ENCODE measurements at regions not wholly inside any gene's neighbourhood (a gene's known extent, or its start where the extent isn't known, plus 50 kb on each side); places are given as distances from the start of the nearest gene placed in this dataset.

DNA sequence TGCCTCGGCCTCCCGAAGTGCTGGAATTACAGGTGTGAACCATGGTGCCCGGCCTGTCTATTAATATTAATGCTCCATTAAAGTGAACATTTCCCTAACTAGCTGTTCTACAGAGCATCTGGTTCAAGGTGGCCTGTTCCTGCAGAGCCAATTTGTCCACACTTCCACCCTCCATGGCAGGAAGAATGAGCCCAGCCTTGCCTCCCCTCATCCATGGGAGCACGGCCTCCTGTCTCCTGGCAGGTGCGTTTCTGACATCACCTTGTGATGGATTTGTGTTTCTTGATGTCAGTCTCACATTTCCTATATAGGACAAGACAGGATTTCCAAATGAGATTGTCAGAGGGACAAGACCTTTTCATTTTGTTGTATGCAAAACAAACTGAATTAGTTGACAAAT, 105.7 kb upstream of the FRMD1 start:
- H3K27ac ChIP-seq = no peak overlapping the region
- no peaks in the 10 kb centered on the region for H3K27me3 ChIP-seq
- TF ChIP-seq, protein P1, sequence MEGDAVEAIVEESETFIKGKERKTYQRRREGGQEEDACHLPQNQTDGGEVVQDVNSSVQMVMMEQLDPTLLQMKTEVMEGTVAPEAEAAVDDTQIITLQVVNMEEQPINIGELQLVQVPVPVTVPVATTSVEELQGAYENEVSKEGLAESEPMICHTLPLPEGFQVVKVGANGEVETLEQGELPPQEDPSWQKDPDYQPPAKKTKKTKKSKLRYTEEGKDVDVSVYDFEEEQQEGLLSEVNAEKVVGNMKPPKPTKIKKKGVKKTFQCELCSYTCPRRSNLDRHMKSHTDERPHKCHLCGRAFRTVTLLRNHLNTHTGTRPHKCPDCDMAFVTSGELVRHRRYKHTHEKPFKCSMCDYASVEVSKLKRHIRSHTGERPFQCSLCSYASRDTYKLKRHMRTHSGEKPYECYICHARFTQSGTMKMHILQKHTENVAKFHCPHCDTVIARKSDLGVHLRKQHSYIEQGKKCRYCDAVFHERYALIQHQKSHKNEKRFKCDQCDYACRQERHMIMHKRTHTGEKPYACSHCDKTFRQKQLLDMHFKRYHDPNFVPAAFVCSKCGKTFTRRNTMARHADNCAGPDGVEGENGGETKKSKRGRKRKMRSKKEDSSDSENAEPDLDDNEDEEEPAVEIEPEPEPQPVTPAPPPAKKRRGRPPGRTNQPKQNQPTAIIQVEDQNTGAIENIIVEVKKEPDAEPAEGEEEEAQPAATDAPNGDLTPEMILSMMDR (IDR thresholded peaks at IDR 0.05) = no peak
- no peak for TF ChIP-seq EP300 (IDR thresholded peaks at IDR 0.05)
- no peak for TF ChIP-seq POLR2AphosphoS5 (IDR thresholded peaks at IDR 0.05)
- no peak for TF ChIP-seq POLR2A (IDR thresholded peaks at IDR 0.05)
- WGBS, 2 donors = 83 to 96% methylated on average over 5 of the region's 5 CpGs
- H3K9me3 ChIP-seq = no peaks in the 10 kb centered on the region
- H3K4me1 ChIP-seq = no peaks in the 10 kb centered on the region
- H3K4me3 ChIP-seq = no peak overlapping the region
- no peak for ATAC-seq (ENCODE audit: low FRiP score in 2 of 2)
- no peaks in the 10 kb centered on the region for H3K36me3 ChIP-seq
- no peak for DNase-seq

- ATAC-seq (ENCODE audit: low FRiP score in 2 of 2) (no peak), DNase-seq (no peak)
- 77 to 88% methylated on average over 6 of the region's 6 CpGs for WGBS, 2 donors
Measured at GRCh38 chr6:168183613-168183970, 104.6 kb upstream of the FRMD1 start.

DNA sequence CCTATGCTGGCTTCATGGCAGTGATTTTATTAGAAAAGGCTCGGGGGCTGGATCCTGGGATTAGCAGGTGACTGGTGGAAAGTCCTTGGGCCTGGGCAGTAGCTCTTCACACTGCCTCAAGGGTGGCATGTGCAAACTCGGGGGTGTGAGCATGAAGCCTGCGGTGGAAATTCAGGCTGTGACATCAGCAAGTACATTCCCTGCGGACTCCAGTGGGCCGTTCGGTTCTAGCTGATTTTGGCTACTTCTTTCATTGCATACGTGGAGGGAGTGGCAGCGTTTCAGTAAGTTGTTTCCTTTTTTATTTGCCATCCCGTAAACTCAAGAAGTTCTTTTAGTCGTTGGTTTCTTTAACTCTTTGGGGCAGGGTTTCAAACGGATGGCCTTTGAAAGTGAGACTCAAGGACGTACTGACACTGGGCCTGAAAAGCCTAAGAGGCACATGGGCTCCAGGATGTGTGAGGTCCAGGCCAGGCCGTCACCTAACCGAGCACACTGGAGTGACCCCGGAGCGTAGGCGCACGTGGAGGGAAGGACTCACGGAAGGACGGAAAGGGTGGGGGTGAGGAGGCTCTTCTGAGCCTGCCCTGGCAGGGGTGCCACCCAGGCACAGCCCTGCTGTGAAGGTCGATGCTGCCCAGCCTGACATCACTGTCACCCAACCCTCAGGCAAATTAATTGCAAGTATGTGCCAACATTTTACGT, 104.0 kb upstream of the FRMD1 start:
- no peak overlapping the region for H3K4me3 ChIP-seq
- ATAC-seq (ENCODE audit: low FRiP score in 2 of 2) = no peak
- H3K9me3 ChIP-seq = no peaks in the 10 kb centered on the region
- H3K27ac ChIP-seq = no peak overlapping the region
- H3K27me3 ChIP-seq = no peaks in the 10 kb centered on the region
- TF ChIP-seq POLR2AphosphoS5 (IDR thresholded peaks at IDR 0.05) (no peak), POLR2A (IDR thresholded peaks at IDR 0.05) (no peak), EP300 (IDR thresholded peaks at IDR 0.05) (no peak)
- TF ChIP-seq, protein P1 (IDR thresholded peaks at IDR 0.05) = no peak
- 81 to 83% methylated on average over 22 of the region's 22 CpGs for WGBS, 2 donors
- H3K36me3 ChIP-seq = no peaks in the 10 kb centered on the region
- no peaks in the 10 kb centered on the region for H3K4me1 ChIP-seq
- no peak for DNase-seq

More at GRCh38 chr6:168183613-168183970, 104.6 kb upstream of the FRMD1 start:
- H3K27me3 ChIP-seq = no peaks in the 10 kb centered on the region
- H3K36me3 ChIP-seq = no peaks in the 10 kb centered on the region
- no peaks in the 10 kb centered on the region for H3K4me1 ChIP-seq
- H3K27ac ChIP-seq = no peak overlapping the region
- no peak for TF ChIP-seq POLR2A (IDR thresholded peaks at IDR 0.05)
- TF ChIP-seq, protein P1 (IDR thresholded peaks at IDR 0.05) = no peak
- TF ChIP-seq POLR2AphosphoS5 (IDR thresholded peaks at IDR 0.05) = no peak
- no peak for TF ChIP-seq EP300 (IDR thresholded peaks at IDR 0.05)
- H3K9me3 ChIP-seq = no peaks in the 10 kb centered on the region
- H3K4me3 ChIP-seq = no peak overlapping the region

DNA sequence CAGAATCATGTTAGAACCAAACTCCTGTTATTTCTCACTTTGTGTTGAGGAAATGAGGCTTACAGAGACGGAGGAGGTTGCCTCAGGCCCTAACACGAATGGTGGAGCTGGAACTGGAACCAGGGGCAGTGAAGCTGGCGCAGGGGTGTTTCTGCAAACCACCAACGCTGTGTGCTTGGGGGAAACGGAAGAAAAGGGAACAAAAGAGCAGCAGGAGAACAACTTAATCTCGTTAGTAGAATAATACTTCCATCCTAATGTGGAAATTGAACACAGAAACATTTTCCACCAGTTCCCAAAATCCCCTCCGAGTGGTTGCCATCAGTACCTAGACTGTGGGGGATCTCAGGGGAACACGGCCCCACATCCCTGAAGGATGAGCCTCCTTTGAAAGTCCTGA, 103.4 kb upstream of the FRMD1 start:
- Histone ChIP-seq H3K9me3 (no peaks in the 10 kb centered on the region), H3K4me1 (no peaks in the 10 kb centered on the region), H3K27me3 (no peaks in the 10 kb centered on the region), H3K4me3 (no peak overlapping the region), H3K27ac (no peak overlapping the region), H3K36me3 (no peaks in the 10 kb centered on the region)
- ATAC-seq (ENCODE audit: low FRiP score in 2 of 2) = no peak
- DNase-seq = no peak
- 71 to 81% methylated on average over 8 of the region's 8 CpGs for WGBS, 2 donors
- TF ChIP-seq POLR2A (IDR thresholded peaks at IDR 0.05) = no peak
- TF ChIP-seq, protein P1 (IDR thresholded peaks at IDR 0.05) = no peak
- no peak for TF ChIP-seq POLR2AphosphoS5 (IDR thresholded peaks at IDR 0.05)
- no peak for TF ChIP-seq EP300 (IDR thresholded peaks at IDR 0.05)

DNA sequence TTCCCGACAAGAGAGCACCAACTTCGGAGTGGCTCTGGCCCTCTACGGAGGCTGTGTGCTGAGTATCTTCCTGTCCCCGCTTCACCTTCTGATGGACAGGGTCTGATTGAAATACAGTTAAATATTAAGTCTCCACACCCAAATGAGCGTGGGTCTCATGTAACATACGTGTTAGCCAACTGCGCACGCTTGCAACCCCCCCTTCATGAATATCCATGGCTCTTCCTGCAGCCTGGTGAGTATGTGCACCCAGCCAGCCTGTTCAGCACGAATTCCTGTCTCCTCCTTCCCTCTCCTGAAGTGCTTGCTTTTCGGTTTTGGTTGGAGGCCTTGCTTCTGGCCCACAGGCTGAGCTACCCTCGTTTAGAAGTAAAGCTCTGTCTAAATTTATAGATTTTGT, 102.9 kb upstream of the FRMD1 start:
- DNase-seq = no peak

More for the DNA sequence above, 102.9 kb upstream of the FRMD1 start:
- TF ChIP-seq POLR2AphosphoS5 (IDR thresholded peaks at IDR 0.05) (no peak), POLR2A (IDR thresholded peaks at IDR 0.05) (no peak), EP300 (IDR thresholded peaks at IDR 0.05) (no peak)
- TF ChIP-seq, protein P1 (IDR thresholded peaks at IDR 0.05) = no peak
- ATAC-seq (ENCODE audit: low FRiP score in 2 of 2) = no peak
- WGBS, 2 donors = 68 to 81% methylated on average over 11 of the region's 11 CpGs
- H3K27me3 ChIP-seq = no peaks in the 10 kb centered on the region
- H3K36me3 ChIP-seq = no peaks in the 10 kb centered on the region
- H3K27ac ChIP-seq = no peak overlapping the region
- H3K4me1 ChIP-seq = no peaks in the 10 kb centered on the region
- H3K9me3 ChIP-seq = no peaks in the 10 kb centered on the region
- no peak overlapping the region for H3K4me3 ChIP-seq
